ENCODE measurements at regions not wholly inside any gene's neighbourhood (a gene's known extent, or its start where the extent isn't known, plus 50 kb on each side); places are given as distances from the start of the nearest gene placed in this dataset.

DNA sequence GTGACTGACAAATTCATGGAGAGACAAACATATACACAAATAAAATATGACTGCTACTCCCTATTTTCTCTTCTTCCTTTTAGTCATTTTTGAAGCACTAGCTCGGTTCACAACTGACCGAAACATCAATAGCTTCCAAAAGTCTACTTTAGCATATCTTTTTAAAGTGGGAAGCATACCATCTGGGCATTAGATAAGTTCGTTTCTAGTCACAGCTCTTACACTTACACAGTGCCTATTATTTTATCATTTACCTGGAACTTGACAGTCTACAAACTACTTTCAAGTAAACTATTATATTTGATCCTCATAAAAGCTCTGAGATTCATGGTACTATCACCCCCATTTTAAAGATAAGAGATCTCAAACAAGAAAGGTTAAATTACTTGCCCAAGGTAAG lies 458.5 kb downstream of the LMO7 start:
- H3K4me1 ChIP-seq (ENCODE audit: control insufficient read depth in 4 of 4, insufficient read depth in 4 of 4, low read length in 3 of 4): no peaks in the 10 kb centered on the region
- H3K36me3 ChIP-seq (ENCODE audit: control insufficient read depth in 4 of 4, insufficient read depth in 3 of 4, low read depth in 1 of 4, low read length in 3 of 4): no peaks in the 10 kb centered on the region
- 63% methylated on average over 3 of the region's 3 CpGs for WGBS
- peaks cover 0 to 2% (median 0%) of the 10 kb centered on the region in 4 donors for H3K27me3 ChIP-seq (ENCODE audit: control insufficient read depth in 4 of 4, insufficient read depth in 4 of 4, low read length in 3 of 4)
- TF ChIP-seq RAD21 (IDR thresholded peaks at IDR 0.05) (no peak), FOXA2 (IDR thresholded peaks at IDR 0.05) (no peak), HNF4A (conservative IDR thresholded peaks at IDR 0.05) (no peak), TAF1 (conservative IDR thresholded peaks at IDR 0.05) (no peak), EGR1 (IDR thresholded peaks at IDR 0.05; ENCODE audit: low read depth in 2 of 2) (no peak), FOXA1 (IDR thresholded peaks at IDR 0.05) (no peak), YY1 (IDR thresholded peaks at IDR 0.05) (no peak), SP1 (IDR thresholded peaks at IDR 0.05) (no peak), NR2F2 (IDR thresholded peaks at IDR 0.05) (no peak), RXRA (IDR thresholded peaks at IDR 0.05) (no peak)
- TF ChIP-seq, protein P1, sequence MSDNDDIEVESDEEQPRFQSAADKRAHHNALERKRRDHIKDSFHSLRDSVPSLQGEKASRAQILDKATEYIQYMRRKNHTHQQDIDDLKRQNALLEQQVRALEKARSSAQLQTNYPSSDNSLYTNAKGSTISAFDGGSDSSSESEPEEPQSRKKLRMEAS (IDR thresholded peaks at IDR 0.05): no peak
- TF ChIP-seq, protein P2, sequence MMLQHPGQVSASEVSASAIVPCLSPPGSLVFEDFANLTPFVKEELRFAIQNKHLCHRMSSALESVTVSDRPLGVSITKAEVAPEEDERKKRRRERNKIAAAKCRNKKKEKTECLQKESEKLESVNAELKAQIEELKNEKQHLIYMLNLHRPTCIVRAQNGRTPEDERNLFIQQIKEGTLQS (IDR thresholded peaks at IDR 0.05): no peak
- TF ChIP-seq, protein P3, sequence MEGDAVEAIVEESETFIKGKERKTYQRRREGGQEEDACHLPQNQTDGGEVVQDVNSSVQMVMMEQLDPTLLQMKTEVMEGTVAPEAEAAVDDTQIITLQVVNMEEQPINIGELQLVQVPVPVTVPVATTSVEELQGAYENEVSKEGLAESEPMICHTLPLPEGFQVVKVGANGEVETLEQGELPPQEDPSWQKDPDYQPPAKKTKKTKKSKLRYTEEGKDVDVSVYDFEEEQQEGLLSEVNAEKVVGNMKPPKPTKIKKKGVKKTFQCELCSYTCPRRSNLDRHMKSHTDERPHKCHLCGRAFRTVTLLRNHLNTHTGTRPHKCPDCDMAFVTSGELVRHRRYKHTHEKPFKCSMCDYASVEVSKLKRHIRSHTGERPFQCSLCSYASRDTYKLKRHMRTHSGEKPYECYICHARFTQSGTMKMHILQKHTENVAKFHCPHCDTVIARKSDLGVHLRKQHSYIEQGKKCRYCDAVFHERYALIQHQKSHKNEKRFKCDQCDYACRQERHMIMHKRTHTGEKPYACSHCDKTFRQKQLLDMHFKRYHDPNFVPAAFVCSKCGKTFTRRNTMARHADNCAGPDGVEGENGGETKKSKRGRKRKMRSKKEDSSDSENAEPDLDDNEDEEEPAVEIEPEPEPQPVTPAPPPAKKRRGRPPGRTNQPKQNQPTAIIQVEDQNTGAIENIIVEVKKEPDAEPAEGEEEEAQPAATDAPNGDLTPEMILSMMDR (IDR thresholded peaks at IDR 0.05; ENCODE audit: low read depth, low read length, missing input control): no peak
- TF ChIP-seq, protein P4, sequence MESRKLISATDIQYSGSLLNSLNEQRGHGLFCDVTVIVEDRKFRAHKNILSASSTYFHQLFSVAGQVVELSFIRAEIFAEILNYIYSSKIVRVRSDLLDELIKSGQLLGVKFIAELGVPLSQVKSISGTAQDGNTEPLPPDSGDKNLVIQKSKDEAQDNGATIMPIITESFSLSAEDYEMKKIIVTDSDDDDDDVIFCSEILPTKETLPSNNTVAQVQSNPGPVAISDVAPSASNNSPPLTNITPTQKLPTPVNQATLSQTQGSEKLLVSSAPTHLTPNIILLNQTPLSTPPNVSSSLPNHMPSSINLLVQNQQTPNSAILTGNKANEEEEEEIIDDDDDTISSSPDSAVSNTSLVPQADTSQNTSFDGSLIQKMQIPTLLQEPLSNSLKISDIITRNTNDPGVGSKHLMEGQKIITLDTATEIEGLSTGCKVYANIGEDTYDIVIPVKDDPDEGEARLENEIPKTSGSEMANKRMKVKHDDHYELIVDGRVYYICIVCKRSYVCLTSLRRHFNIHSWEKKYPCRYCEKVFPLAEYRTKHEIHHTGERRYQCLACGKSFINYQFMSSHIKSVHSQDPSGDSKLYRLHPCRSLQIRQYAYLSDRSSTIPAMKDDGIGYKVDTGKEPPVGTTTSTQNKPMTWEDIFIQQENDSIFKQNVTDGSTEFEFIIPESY (IDR thresholded peaks at IDR 0.05): no peak
- TF ChIP-seq, protein P5, sequence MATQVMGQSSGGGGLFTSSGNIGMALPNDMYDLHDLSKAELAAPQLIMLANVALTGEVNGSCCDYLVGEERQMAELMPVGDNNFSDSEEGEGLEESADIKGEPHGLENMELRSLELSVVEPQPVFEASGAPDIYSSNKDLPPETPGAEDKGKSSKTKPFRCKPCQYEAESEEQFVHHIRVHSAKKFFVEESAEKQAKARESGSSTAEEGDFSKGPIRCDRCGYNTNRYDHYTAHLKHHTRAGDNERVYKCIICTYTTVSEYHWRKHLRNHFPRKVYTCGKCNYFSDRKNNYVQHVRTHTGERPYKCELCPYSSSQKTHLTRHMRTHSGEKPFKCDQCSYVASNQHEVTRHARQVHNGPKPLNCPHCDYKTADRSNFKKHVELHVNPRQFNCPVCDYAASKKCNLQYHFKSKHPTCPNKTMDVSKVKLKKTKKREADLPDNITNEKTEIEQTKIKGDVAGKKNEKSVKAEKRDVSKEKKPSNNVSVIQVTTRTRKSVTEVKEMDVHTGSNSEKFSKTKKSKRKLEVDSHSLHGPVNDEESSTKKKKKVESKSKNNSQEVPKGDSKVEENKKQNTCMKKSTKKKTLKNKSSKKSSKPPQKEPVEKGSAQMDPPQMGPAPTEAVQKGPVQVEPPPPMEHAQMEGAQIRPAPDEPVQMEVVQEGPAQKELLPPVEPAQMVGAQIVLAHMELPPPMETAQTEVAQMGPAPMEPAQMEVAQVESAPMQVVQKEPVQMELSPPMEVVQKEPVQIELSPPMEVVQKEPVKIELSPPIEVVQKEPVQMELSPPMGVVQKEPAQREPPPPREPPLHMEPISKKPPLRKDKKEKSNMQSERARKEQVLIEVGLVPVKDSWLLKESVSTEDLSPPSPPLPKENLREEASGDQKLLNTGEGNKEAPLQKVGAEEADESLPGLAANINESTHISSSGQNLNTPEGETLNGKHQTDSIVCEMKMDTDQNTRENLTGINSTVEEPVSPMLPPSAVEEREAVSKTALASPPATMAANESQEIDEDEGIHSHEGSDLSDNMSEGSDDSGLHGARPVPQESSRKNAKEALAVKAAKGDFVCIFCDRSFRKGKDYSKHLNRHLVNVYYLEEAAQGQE (IDR thresholded peaks at IDR 0.05): no peak
- no peaks in the 10 kb centered on the region for H3K9me3 ChIP-seq (ENCODE audit: control insufficient read depth in 4 of 4, low read length in 3 of 4)
- DNase-seq (ENCODE audit: low spot score): no peak
- H3K9ac ChIP-seq (ENCODE audit: low read depth in 1 of 2, low read length in 2 of 2): no peak overlapping the region
- no peak overlapping the region for H3K27ac ChIP-seq (ENCODE audit: low read depth in 1 of 2, low read length in 2 of 2)
- H3K4me3 ChIP-seq (ENCODE audit: low read depth in 1 of 3, low read length in 3 of 3): no peak overlapping the region

DNA sequence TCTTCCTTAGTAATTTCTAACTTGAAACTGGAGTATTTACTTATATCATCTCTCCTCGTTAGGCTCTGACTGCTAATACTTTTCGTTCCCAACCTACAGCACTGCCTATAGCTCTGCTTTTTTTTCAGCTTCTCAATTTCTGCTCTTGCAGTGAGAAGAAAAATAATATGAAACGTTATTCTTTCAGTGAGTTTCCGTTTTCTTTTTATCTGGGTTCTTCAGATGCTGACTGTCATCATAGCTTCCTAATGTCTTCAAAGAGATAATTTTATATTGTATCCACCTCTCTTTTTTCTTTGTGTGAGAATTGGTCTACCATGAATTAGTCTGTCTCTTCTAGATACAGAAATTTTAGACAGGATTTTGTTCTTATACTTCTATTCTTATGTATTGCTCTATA lies 454.9 kb downstream of the LMO7 start:
- WGBS: 48% methylated on average over 4 of the region's 4 CpGs
- no peak for TF ChIP-seq JUND (IDR thresholded peaks at IDR 0.05)
- no peak for TF ChIP-seq RXRA (IDR thresholded peaks at IDR 0.05)
- TF ChIP-seq HNF4A (conservative IDR thresholded peaks at IDR 0.05): no peak
- TF ChIP-seq GABPA (IDR thresholded peaks at IDR 0.05 in 1 of 2, conservative IDR thresholded peaks at IDR 0.05 in 1 of 2): no peak
- TF ChIP-seq HNF4G (IDR thresholded peaks at IDR 0.05): no peak
- no peak for TF ChIP-seq NR2F2 (IDR thresholded peaks at IDR 0.05)
- TF ChIP-seq FOXA1 (IDR thresholded peaks at IDR 0.05): no peak
- TF ChIP-seq EGR1 (IDR thresholded peaks at IDR 0.05; ENCODE audit: low read depth in 2 of 2): no peak
- TF ChIP-seq, protein P1 (IDR thresholded peaks at IDR 0.05): no peak
- TF ChIP-seq, protein P4 (IDR thresholded peaks at IDR 0.05): no peak
- TF ChIP-seq, protein P5 (IDR thresholded peaks at IDR 0.05): no peak
- no peak for TF ChIP-seq YY1 (IDR thresholded peaks at IDR 0.05)
- no peak for TF ChIP-seq SP1 (IDR thresholded peaks at IDR 0.05)
- no peak for TF ChIP-seq FOXA2 (IDR thresholded peaks at IDR 0.05)
- TF ChIP-seq TAF1 (conservative IDR thresholded peaks at IDR 0.05): no peak

More for the DNA sequence above, 454.9 kb downstream of the LMO7 start:
- Histone ChIP-seq H3K9ac (ENCODE audit: low read depth in 1 of 2, low read length in 2 of 2) (no peak overlapping the region), H3K27me3 (ENCODE audit: control insufficient read depth in 4 of 4, insufficient read depth in 4 of 4, low read length in 3 of 4) (peaks cover 0 to under 1% (median 0%) of the 10 kb centered on the region in 4 donors), H3K4me3 (ENCODE audit: low read depth in 1 of 3, low read length in 3 of 3) (no peak overlapping the region), H3K4me1 (ENCODE audit: control insufficient read depth in 4 of 4, insufficient read depth in 4 of 4, low read length in 3 of 4) (no peaks in the 10 kb centered on the region), H3K9me3 (ENCODE audit: control insufficient read depth in 4 of 4, low read length in 3 of 4) (peaks cover 0 to 10% (median 2%) of the 10 kb centered on the region in 4 donors), H3K36me3 (ENCODE audit: control insufficient read depth in 4 of 4, insufficient read depth in 3 of 4, low read depth in 1 of 4, low read length in 3 of 4) (no peaks in the 10 kb centered on the region), H3K27ac (ENCODE audit: low read depth in 1 of 2, low read length in 2 of 2) (no peak overlapping the region)
- DNase-seq (ENCODE audit: low spot score): no peak

Measured in liver (tissue), 8 donors.